Subcutaneous abdominal adipose tissue (tissue), 5 donors: ENCODE measurements at regions not wholly inside any gene's neighbourhood (a gene's known extent, or its start where the extent isn't known, plus 50 kb on each side); places are given as distances from the start of the nearest gene placed in this dataset.
A peak's percentile ranks its signal among the peaks of the same experiment; 100 is the strongest.

ENCODE experiments used
- H3K27ac ChIP-seq: one replicate; pipeline ENCODE4 v1.7.0; 2013; ENCODE audit warnings: low read depth, mild to moderate bottlenecking, inconsistent platforms, low read length, moderate library complexity
- H3K27me3 ChIP-seq, 5 donors: one replicate each; pipeline ENCODE4 v1.7.0; 2013; ENCODE audit warnings: low read length in 5 of 5, inconsistent platforms in 1 of 5; ENCODE audit not compliant: control insufficient read depth in 5 of 5, insufficient read depth in 4 of 5
- H3K36me3 ChIP-seq, 5 donors: one replicate each; pipeline ENCODE4 v1.7.0; 2013; ENCODE audit warnings: low read length in 5 of 5; ENCODE audit not compliant: control insufficient read depth in 5 of 5, insufficient read depth in 5 of 5
- H3K4me1 ChIP-seq, 5 donors: one replicate each; pipeline ENCODE4 v1.7.0; 2013; ENCODE audit warnings: low read length in 5 of 5, mild to moderate bottlenecking in 3 of 5, moderate library complexity in 1 of 5; ENCODE audit not compliant: control insufficient read depth in 5 of 5, insufficient read depth in 5 of 5
- H3K4me3 ChIP-seq, 5 donors: one replicate each; pipeline ENCODE4 v1.7.0; 2013; ENCODE audit warnings: low read length in 5 of 5, low read depth in 1 of 5
- H3K9ac ChIP-seq, 5 donors: one replicate each; pipeline ENCODE4 v1.7.0; 2013; ENCODE audit warnings: low read length in 5 of 5, mild to moderate bottlenecking in 4 of 5, moderate library complexity in 3 of 5
- H3K9me3 ChIP-seq, 5 donors: one replicate each; pipeline ENCODE4 v1.7.0; 2013; ENCODE audit warnings: low read length in 5 of 5; ENCODE audit not compliant: control insufficient read depth in 5 of 5
- donor health status: healthy.
- donor health status: healthy.
- donor health status: healthy.
- donor health status: healthy.
- donor health status: healthy.

- no peaks in the 10 kb centered on the region for H3K4me1 ChIP-seq
- H3K36me3 ChIP-seq: no peaks in the 10 kb centered on the region
- no peak overlapping the region for H3K4me3 ChIP-seq
- peaks cover 0 to 7% (median 0%) of the 10 kb centered on the region in 5 donors for H3K27me3 ChIP-seq
- no peak overlapping the region for H3K9ac ChIP-seq
- peaks cover 0 to 2% (median 0%) of the 10 kb centered on the region in 5 donors for H3K9me3 ChIP-seq
- H3K27ac ChIP-seq: no peak overlapping the region
These were observed 208.9 kb upstream of the ARHGEF9 start for GRCh38 chrX:63993936-63994335.

- H3K27ac ChIP-seq: no peak overlapping the region
- H3K4me3 ChIP-seq: no peak overlapping the region
- peaks cover 0 to 7% (median 0%) of the 10 kb centered on the region in 5 donors for H3K9me3 ChIP-seq
- no peak overlapping the region for H3K9ac ChIP-seq
- H3K36me3 ChIP-seq: no peaks in the 10 kb centered on the region
- H3K27me3 ChIP-seq: peaks cover 3 to 9% (median 5%) of the 10 kb centered on the region in 5 donors
- H3K4me1 ChIP-seq: no peaks in the 10 kb centered on the region
These were observed 200.9 kb upstream of the ARHGEF9 start for GRCh38 chrX:63985906-63986305.

- Histone ChIP-seq H3K4me1 (no peaks in the 10 kb centered on the region), H3K4me3 (peak overlapping the region in 1 of 5 donors; percentile 28), H3K36me3 (no peaks in the 10 kb centered on the region), H3K9me3 (peaks cover 0 to 24% (median 9%) of the 10 kb centered on the region in 5 donors), H3K27me3 (peaks cover 0 to 3% (median 0%) of the 10 kb centered on the region in 5 donors), H3K27ac (no peak overlapping the region), H3K9ac (no peak overlapping the region)
These were observed 194.5 kb upstream of the ARHGEF9 start for GRCh38 chrX:63979480-63979879.

- Histone ChIP-seq H3K27me3 (no peaks in the 10 kb centered on the region), H3K36me3 (no peaks in the 10 kb centered on the region), H3K4me3 (no peak overlapping the region), H3K9me3 (peaks cover 0 to 7% (median 2%) of the 10 kb centered on the region in 5 donors), H3K27ac (no peak overlapping the region), H3K4me1 (peaks cover 0 to 4% (median 0%) of the 10 kb centered on the region in 5 donors), H3K9ac (no peak overlapping the region)
These were observed 182.5 kb upstream of the ARHGEF9 start for GRCh38 chrX:63967551-63967950.

- Histone ChIP-seq H3K27me3 (peaks cover 0 to 2% (median 0%) of the 10 kb centered on the region in 5 donors), H3K9ac (no peak overlapping the region), H3K27ac (no peak overlapping the region), H3K36me3 (no peaks in the 10 kb centered on the region), H3K4me3 (no peak overlapping the region), H3K4me1 (peaks cover 0 to 4% (median 0%) of the 10 kb centered on the region in 5 donors), H3K9me3 (peaks cover 0 to 8% (median 6%) of the 10 kb centered on the region in 5 donors)
These were observed 178.2 kb upstream of the ARHGEF9 start for GRCh38 chrX:63963095-63963784.

- H3K4me1 ChIP-seq: peaks cover 0 to 4% (median 0%) of the 10 kb centered on the region in 5 donors
- no peak overlapping the region for H3K9ac ChIP-seq
- no peaks in the 10 kb centered on the region for H3K36me3 ChIP-seq
- peaks cover 0 to 3% (median 0%) of the 10 kb centered on the region in 5 donors for H3K27me3 ChIP-seq
- no peak overlapping the region for H3K4me3 ChIP-seq
- peaks cover 0 to 8% (median 6%) of the 10 kb centered on the region in 5 donors for H3K9me3 ChIP-seq
- H3K27ac ChIP-seq: no peak overlapping the region
These were observed 176.9 kb upstream of the ARHGEF9 start for GRCh38 chrX:63961964-63962363.

- Histone ChIP-seq H3K9me3 (peaks cover 0 to 8% (median 6%) of the 10 kb centered on the region in 5 donors), H3K9ac (no peak overlapping the region), H3K4me3 (no peak overlapping the region), H3K27me3 (peaks cover 0 to 6% (median 0%) of the 10 kb centered on the region in 5 donors), H3K4me1 (peaks cover 0 to 4% (median 0%) of the 10 kb centered on the region in 5 donors), H3K27ac (no peak overlapping the region), H3K36me3 (no peaks in the 10 kb centered on the region)
These were observed 175.0 kb upstream of the ARHGEF9 start for GRCh38 chrX:63959975-63960374.

- Histone ChIP-seq H3K9ac (no peak overlapping the region), H3K9me3 (peaks cover 0 to 8% (median 3%) of the 10 kb centered on the region in 5 donors), H3K4me3 (no peak overlapping the region), H3K27ac (no peak overlapping the region), H3K4me1 (peaks cover 0 to 1% (median 0%) of the 10 kb centered on the region in 5 donors), H3K36me3 (no peaks in the 10 kb centered on the region), H3K27me3 (peaks cover 0 to 6% (median 0%) of the 10 kb centered on the region in 5 donors)
These were observed 173.3 kb upstream of the ARHGEF9 start for GRCh38 chrX:63958134-63958865.

GRCh38 chrX:63935835-63936234, 150.8 kb upstream of the ARHGEF9 start:
- H3K4me1 ChIP-seq: no peaks in the 10 kb centered on the region
- H3K4me3 ChIP-seq: no peak overlapping the region
- peaks cover 0 to 10% (median 5%) of the 10 kb centered on the region in 5 donors for H3K27me3 ChIP-seq
- no peaks in the 10 kb centered on the region for H3K36me3 ChIP-seq
- no peak overlapping the region for H3K27ac ChIP-seq
- H3K9ac ChIP-seq: no peak overlapping the region
- H3K9me3 ChIP-seq: peaks cover 0 to 4% (median 0%) of the 10 kb centered on the region in 5 donors

- Histone ChIP-seq H3K36me3 (no peaks in the 10 kb centered on the region), H3K9me3 (peaks cover 0 to 4% (median 0%) of the 10 kb centered on the region in 5 donors), H3K4me3 (no peak overlapping the region), H3K9ac (no peak overlapping the region), H3K4me1 (no peaks in the 10 kb centered on the region), H3K27me3 (peaks cover 0 to 10% (median 5%) of the 10 kb centered on the region in 5 donors), H3K27ac (no peak overlapping the region)
These were observed 149.8 kb upstream of the ARHGEF9 start for GRCh38 chrX:63934791-63935190.
